Upper lobe of left lung (tissue), 4 donors: ENCODE measurements at regions not wholly inside any gene's neighbourhood (a gene's known extent, or its start where the extent isn't known, plus 50 kb on each side); places are given as distances from the start of the nearest gene placed in this dataset.

Source experiments
- EP300 ChIP-seq, 4 donors: sonication (generic); formaldehyde crosslinking; IDR thresholded peaks; one replicate each; pipeline ENCODE4 v1.5.1; 2017; ENCODE audit warnings: antibody characterized with exemption in 4 of 4, control low read depth in 2 of 4
- POLR2A ChIP-seq, 4 donors: fragments of 450-650 bp; IDR thresholded peaks; one replicate each; pipeline ENCODE4 v1.5.1; 2016 to 2017; ENCODE audit warnings: antibody characterized with exemption in 4 of 4, mild to moderate bottlenecking in 2 of 4
- POLR2AphosphoS5 ChIP-seq, 2 donors: sonication (generic); formaldehyde crosslinking; IDR thresholded peaks; one replicate each; pipeline ENCODE4 v1.5.1; 2017; ENCODE audit warnings: antibody characterized with exemption in 2 of 2
- TF ChIP-seq, protein P1 (sequence below), 6 experiments: fragments of 450-650 bp in 4 of 6; fragments of 200-600 bp in 2 of 6; sonication (generic) in 2 of 6; IDR thresholded peaks; one replicate each; pipeline ENCODE4 v1.5.1; 2016 to 2019; ENCODE audit warnings: antibody characterized with exemption in 6 of 6

DNA sequence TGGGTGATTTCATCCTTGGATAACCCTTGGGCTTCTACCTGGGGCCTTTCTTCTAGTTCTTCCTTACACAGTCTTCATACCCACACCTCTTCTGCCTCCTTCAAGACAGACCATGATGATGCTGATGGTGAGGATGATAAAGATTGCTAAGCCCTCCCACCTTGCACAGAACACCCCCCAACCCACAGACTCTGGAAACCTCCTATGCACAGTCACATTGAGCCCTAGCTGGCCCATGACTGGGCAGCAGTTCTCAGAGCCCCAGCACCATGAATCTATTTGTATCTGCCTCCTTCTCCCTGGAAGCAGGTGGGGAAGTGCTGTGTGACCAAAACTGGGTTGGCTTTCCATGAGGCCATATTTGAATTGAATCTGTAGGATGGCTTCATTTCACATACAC, 99.8 kb downstream of the EN1 start:
- TF ChIP-seq EP300 (IDR thresholded peaks at IDR 0.05) (no peak), POLR2AphosphoS5 (IDR thresholded peaks at IDR 0.05) (no peak), POLR2A (IDR thresholded peaks at IDR 0.05) (no peak)
- TF ChIP-seq, protein P1, sequence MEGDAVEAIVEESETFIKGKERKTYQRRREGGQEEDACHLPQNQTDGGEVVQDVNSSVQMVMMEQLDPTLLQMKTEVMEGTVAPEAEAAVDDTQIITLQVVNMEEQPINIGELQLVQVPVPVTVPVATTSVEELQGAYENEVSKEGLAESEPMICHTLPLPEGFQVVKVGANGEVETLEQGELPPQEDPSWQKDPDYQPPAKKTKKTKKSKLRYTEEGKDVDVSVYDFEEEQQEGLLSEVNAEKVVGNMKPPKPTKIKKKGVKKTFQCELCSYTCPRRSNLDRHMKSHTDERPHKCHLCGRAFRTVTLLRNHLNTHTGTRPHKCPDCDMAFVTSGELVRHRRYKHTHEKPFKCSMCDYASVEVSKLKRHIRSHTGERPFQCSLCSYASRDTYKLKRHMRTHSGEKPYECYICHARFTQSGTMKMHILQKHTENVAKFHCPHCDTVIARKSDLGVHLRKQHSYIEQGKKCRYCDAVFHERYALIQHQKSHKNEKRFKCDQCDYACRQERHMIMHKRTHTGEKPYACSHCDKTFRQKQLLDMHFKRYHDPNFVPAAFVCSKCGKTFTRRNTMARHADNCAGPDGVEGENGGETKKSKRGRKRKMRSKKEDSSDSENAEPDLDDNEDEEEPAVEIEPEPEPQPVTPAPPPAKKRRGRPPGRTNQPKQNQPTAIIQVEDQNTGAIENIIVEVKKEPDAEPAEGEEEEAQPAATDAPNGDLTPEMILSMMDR (IDR thresholded peaks at IDR 0.05), result no peak
